Osteocyte (in vitro differentiated cells): ENCODE measurements at regions not wholly inside any gene's neighbourhood (a gene's known extent, or its start where the extent isn't known, plus 50 kb on each side); places are given as distances from the start of the nearest gene placed in this dataset.

Source experiments
- DNase-seq: peaks from one replicate; pipeline ENCODE4 v3.0.0; 2021; ENCODE audit warnings: mixed read lengths; ENCODE audit not compliant: unreplicated experiment; ENCODE audit errors: extremely low spot score
- H3K27ac Mint-ChIP-seq: one replicate; pipeline ENCODE4 v1.8.0; 2021; ENCODE audit warnings: mild to moderate bottlenecking, mixed read lengths; ENCODE audit not compliant: unreplicated experiment
- H3K27me3 Mint-ChIP-seq: one replicate; pipeline ENCODE4 v1.8.0; 2021; ENCODE audit warnings: mixed read lengths; ENCODE audit not compliant: unreplicated experiment
- H3K36me3 Mint-ChIP-seq: one replicate; pipeline ENCODE4 v1.8.0; 2021; ENCODE audit warnings: mixed read lengths; ENCODE audit not compliant: unreplicated experiment
- H3K4me1 Mint-ChIP-seq: one replicate; pipeline ENCODE4 v1.8.0; 2021; ENCODE audit warnings: mixed read lengths; ENCODE audit not compliant: unreplicated experiment
- H3K4me3 Mint-ChIP-seq: one replicate; pipeline ENCODE4 v1.8.0; 2021; ENCODE audit warnings: mild to moderate bottlenecking, moderate library complexity, mixed read lengths; ENCODE audit not compliant: unreplicated experiment
- H3K9me3 Mint-ChIP-seq: one replicate; pipeline ENCODE4 v1.8.0; 2021; ENCODE audit warnings: mixed read lengths; ENCODE audit not compliant: unreplicated experiment
- CTCF ChIP-seq: fragments of 200-600 bp; sonication (generic); IDR thresholded peaks from 2 replicates; pipeline ENCODE4 v1.5.0; 2021; ENCODE audit warnings: antibody characterized with exemption, mild to moderate bottlenecking, moderate library complexity

DNA sequence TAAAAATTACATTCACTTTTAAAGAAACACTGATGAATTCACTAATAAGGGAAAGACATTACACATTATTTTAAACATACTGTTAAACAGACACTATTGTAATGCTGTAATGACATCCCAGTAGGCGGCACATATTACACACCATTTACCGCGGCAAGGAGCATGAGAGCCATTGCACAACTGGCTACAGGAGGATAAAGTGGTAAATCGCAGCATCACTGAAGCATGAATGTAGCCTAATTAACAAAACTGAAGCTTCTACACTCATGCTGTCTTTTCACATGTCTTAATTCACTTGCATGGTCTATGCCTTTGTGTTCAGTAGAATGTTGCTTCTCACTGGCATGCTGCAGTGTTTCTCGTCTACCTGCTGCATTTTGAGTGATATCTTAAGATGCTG is 1046.0 kb downstream of the MRPL39 start:
- DNase-seq = no peak
- Mint-ChIP-seq H3K27ac (no peak overlapping the region), H3K4me1 (no peaks in the 10 kb centered on the region), H3K4me3 (no peak overlapping the region), H3K36me3 (no peaks in the 10 kb centered on the region), H3K9me3 (peaks cover 51% of the 10 kb centered on the region), H3K27me3 (no peaks in the 10 kb centered on the region)
- TF ChIP-seq CTCF = no peak

DNA sequence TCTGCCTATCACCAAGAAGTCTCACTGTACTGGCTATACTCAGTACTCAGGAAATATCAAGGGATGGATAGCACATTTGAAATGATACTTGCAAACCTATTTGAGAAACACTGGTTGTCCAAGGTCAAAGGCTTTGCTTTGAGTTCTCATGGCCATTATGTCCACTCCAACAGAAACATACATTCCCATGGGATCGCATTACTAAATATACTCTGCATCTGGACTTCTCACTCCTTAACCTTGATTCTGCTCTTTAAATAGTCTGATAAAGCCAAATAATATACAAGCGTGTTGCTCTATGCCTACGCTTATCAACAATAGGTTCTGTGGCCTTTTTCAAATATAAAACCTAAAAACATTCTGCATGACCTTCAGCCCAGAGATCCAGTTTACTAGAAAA is 1054.8 kb downstream of the MRPL39 start:
- no peaks in the 10 kb centered on the region for H3K4me1 Mint-ChIP-seq
- TF ChIP-seq CTCF = no peak
- no peak overlapping the region for H3K4me3 Mint-ChIP-seq
- no peaks in the 10 kb centered on the region for H3K27me3 Mint-ChIP-seq
- DNase-seq = no peak
- H3K27ac Mint-ChIP-seq = no peak overlapping the region
- no peaks in the 10 kb centered on the region for H3K36me3 Mint-ChIP-seq
- peaks cover 43% of the 10 kb centered on the region for H3K9me3 Mint-ChIP-seq

DNA sequence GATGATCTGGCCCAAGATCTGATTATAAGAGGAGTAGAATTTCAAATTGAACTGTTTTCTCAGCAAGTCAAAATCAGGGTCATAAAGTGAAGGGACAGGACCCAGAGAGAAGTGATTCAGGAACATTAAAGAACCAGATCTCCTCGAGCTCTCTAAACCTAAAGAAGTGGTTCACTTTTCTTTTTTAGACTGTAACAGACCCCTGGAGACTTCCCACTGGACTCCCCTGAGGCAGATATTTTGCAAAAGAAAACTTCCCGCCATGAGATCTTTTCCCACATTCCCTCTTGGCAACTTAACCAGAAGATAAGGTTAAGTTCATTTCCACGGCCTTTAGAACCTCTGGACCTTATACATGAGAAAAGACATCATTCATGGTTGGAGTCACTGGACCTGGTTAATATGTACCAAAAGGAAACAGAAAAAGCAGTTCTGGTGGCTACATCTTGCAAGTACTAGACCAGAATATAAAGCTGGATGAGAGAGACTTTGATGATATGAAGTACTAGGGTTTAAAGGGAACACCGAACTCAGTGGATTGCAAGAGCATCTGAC is 1061.4 kb downstream of the MRPL39 start:
- Mint-ChIP-seq H3K9me3 (peaks cover 45% of the 10 kb centered on the region), H3K27ac (no peak overlapping the region)

DNA sequence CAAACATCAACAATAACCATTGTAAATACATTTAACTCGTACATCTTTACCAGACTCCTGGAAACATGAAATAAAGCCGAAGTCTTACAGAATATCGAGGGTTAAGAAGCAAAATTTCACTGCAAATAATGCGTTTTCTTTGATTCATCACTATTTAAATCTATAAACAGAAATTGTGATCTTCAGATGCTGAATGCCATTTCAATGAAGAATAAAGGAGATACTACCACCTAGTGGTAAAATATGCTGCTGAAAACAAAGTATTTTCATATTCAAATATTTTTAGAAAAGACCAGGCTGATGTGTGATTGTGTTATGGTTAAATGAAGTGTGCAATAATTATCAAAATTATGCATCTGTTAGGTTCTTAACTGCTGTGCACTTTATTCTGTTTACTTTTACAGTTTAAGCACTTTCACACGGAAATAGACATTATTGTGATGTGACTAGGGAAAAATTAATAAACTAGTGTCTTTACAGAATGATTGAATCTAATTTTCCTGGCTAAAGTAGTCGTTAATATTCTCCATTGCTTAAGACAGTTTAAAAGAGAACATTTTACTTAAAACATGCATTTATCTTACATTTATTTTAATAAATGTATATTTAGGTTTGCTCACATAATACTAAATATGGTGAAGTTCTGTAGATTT is 1093.1 kb downstream of the MRPL39 start:
- H3K27me3 Mint-ChIP-seq = no peaks in the 10 kb centered on the region
- peaks cover 4% of the 10 kb centered on the region for H3K9me3 Mint-ChIP-seq
- H3K4me3 Mint-ChIP-seq = no peak overlapping the region
- H3K4me1 Mint-ChIP-seq = no peaks in the 10 kb centered on the region
- DNase-seq = no peak
- no peak overlapping the region for H3K27ac Mint-ChIP-seq
- peak; percentile 54 for TF ChIP-seq CTCF
- no peaks in the 10 kb centered on the region for H3K36me3 Mint-ChIP-seq

More for the DNA sequence above, 1061.4 kb downstream of the MRPL39 start:
- DNase-seq = no peak
- no peaks in the 10 kb centered on the region for H3K36me3 Mint-ChIP-seq
- no peaks in the 10 kb centered on the region for H3K4me1 Mint-ChIP-seq
- H3K27me3 Mint-ChIP-seq = no peaks in the 10 kb centered on the region
- H3K4me3 Mint-ChIP-seq = no peak overlapping the region
- TF ChIP-seq CTCF = no peak

DNA sequence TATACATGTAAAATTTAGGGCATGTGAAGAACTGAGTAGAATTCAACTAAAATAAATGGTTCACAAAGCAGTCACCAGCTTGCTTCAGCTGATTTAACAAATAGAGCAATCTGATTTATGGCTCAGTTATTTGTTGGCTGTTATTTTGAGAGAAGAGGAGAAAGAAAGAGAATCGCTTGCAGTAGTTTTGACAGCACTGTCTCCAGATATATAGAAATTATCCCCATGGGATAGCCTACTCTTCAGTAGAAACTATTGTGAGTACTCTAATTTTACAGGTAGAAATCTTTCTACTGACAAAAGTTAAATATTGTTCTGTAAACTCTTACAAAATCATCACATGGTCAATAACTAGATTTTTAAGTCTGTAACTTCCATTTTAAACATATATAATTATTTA is 1098.2 kb downstream of the MRPL39 start:
- no peak overlapping the region for H3K27ac Mint-ChIP-seq
- TF ChIP-seq CTCF = no peak
- H3K27me3 Mint-ChIP-seq = no peaks in the 10 kb centered on the region
- no peak overlapping the region for H3K4me3 Mint-ChIP-seq
- no peaks in the 10 kb centered on the region for H3K4me1 Mint-ChIP-seq
- no peaks in the 10 kb centered on the region for H3K36me3 Mint-ChIP-seq
- no peak for DNase-seq
- peaks cover 35% of the 10 kb centered on the region for H3K9me3 Mint-ChIP-seq
